GM18861 (cell line): ENCODE measurements at regions not wholly inside any gene's neighbourhood (a gene's known extent, or its start where the extent isn't known, plus 50 kb on each side); places are given as distances from the start of the nearest gene placed in this dataset.

Experiments
- ATAC-seq: cut with Tn5 transposase; IDR thresholded peaks from one replicate; pipeline ENCODE4 v1.9.1; 2021; ENCODE audit not compliant: unreplicated experiment

GRCh38 chr6:169881976-169882375 is 130.6 kb downstream of the ERMARD start:
- no peak for ATAC-seq

DNA sequence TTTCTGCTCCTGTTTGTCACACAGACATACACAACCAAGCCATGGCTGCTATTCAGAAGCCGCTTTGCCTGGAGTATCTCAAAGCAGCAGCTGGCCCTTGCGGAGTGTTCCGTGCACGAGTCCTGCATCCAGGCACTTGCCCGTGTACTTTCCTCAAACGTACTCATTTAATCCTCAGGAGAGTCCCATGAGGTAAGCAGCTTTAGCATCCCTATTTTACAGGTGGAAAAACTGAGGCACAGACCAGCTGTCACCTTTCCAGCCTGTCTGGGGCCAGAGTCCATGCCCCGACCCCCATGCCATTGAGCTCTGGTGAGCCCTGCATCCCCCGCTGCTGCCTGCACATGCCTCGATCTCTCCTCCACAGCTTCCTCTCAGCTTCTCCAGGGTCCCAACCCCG is 130.0 kb downstream of the ERMARD start:
- ATAC-seq, result no peak

GRCh38 chr6:169880516-169880915 is 129.1 kb downstream of the ERMARD start:
- no peak for ATAC-seq

- no peak for ATAC-seq
Measured at GRCh38 chr6:169869301-169869700, 117.9 kb downstream of the ERMARD start.

DNA sequence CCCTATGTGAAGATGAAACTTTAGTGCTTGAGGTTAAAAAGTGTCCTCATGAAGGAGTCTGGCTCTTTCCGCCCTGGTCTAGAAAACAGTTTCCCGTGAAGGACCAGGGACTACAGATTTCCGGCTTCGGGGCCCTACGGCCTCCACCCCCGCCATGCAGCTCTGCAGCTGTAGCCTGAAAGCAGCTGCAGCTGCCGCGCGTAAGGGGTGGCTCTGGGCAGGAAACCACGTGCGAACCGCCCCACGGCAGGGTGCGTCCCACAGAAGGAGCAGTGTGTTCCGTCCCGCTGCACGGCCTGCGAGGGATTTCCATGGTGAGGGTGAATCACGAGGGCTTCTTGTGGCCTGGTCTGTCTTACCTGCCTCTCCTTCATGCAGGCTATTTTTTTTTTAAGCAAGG is 117.0 kb downstream of the ERMARD start:
- ATAC-seq, result no peak

- no peak for ATAC-seq
Measured at GRCh38 chr6:169867751-169868191, 116.3 kb downstream of the ERMARD start.

- no peak for ATAC-seq
Measured at GRCh38 chr6:169866668-169867521, 115.5 kb downstream of the ERMARD start.

GRCh38 chr6:169866140-169866534 is 114.7 kb downstream of the ERMARD start:
- no peak for ATAC-seq

DNA sequence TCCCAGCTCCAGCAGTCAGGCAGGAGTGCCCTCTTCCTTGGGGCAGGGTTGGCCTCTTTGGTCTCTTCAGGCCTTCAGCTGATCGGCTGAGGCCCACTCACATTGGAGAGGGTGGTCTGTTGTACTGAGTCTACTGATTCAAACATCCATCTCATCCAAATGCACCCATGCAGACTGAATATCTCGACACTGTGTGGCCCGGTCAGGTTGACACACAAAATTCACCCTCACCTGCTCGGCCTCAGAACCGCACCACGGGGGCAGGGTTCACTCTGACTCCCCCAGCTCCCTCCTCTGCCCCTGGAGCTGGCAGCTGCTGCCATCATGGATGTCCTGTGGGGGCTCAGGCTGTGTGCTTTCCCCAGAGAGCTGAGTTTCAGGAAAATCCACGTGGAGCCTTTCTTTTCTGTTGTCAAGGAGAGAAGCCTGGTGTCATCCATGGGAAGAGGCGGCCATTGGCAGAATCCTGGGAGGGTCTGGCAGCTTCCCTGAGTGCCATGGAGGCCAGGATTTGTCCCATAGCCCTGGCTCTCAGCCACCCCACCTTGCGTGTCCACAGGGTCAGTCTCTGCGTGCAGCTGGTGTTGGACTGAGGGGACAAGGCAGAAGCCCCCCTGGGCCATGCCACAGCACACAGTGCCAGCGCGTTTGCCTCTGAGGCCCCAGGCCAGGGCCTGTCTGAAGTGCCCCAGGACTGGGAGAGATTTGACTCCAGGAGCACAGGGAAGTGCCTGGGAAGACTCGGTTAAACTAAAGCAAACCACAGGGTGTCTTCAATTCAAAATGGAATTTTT is 114.1 kb downstream of the ERMARD start:
- ATAC-seq, result no peak

DNA sequence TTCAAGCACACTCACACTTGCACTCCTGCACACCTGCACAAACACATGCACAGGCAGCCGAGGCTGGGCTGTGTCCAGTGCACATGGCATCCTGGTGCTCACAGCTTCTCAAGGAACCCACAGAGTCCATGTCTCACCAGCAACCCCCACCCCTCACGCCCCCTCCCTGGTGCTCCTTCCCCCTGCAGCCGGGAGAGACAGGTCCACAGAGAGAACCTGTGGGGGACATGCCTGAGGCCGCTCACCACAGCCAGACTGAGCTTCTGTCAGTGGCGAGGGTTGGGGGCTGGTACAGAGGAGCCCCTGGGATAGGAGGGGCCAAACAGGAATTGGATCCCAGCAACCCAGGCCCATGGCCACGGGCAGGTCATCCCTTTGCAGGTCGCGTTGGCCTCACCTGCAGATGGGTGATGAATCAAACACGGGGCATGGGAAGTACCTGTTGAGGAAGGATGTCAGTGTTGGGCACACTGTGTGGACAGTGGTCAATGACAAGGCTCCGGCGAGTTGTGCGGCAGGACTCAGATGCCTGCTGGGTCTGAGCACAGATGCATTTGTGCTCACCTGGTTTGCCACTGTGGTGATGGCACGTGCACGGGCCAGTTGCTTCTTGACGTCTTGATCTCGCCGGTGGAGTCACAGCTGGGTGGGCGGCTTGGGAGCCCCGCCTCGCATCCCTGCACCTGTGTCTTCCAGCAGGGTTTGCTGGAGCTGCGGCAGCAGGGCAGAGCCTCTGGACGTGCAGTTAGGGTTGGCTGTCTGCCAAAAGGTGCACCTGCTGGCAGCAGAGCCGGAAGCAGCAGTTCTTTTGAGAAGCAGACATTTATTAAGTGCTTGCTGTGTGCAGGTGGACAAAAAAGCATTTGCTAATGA is 113.0 kb downstream of the ERMARD start:
- ATAC-seq, result no peak

- ATAC-seq, result no peak
Measured at GRCh38 chr6:169863710-169864109, 112.3 kb downstream of the ERMARD start.

DNA sequence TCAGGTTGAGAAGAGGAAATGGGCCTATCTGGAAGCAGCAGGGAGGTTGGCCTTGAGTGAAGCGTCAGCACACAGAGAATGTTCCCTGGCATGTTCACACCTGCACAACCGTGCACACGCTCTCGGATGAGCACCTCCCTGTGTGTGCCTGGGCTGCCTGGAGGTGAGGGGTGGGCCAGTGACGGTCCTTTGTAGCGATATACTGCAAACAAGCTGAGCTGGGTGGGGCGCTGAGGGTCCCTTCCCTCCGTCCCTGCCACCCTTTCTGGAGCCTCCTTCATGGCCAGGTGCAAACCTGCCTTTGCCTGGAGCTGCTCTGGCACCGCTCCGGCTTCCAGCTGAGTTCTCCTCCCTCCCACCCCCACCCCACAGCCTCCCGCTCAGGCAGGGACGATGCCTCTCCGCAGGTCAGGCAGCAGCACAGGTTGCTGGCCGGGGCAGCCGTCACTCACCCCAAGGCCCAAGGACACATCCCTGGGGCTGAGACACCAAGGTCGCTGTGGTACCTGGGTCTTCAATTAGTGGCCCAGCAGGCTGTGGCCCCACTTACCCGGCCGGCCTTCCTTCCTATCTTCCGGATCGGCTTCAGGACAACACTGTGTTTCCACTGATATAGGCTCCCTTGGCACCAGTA is 111.6 kb downstream of the ERMARD start:
- ATAC-seq, result no peak

- ATAC-seq, result no peak
Measured at GRCh38 chr6:169862043-169862891, 110.8 kb downstream of the ERMARD start.

DNA sequence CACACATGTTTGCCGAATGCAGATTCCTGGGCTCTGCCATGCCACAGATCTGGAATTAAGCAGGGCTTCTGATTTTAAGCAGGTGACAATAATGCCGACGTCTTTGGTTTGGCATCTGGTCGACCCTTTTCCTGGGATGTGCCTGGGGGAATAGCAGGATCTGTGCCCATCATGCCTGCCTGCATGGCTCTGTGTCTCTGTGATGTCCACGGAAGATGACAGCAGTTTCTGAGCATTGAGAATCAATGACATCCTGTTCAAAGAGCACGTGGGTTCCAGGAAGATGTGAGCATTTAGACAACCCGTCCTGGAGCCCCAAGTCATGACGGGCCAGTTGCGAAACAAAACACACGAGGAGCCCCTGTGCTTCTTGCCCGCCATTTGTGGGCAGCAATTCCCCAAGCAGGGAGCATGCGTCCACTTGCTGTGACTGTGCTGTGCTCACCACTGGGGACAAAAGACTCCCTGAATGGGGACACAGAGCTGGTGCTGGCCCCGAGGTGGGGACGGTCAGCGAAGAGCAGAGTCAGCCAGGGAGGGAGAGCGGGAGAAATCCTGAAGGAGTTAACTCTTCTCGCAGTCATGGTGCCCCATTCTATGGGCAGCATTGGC is 110.1 kb downstream of the ERMARD start:
- no peak for ATAC-seq

DNA sequence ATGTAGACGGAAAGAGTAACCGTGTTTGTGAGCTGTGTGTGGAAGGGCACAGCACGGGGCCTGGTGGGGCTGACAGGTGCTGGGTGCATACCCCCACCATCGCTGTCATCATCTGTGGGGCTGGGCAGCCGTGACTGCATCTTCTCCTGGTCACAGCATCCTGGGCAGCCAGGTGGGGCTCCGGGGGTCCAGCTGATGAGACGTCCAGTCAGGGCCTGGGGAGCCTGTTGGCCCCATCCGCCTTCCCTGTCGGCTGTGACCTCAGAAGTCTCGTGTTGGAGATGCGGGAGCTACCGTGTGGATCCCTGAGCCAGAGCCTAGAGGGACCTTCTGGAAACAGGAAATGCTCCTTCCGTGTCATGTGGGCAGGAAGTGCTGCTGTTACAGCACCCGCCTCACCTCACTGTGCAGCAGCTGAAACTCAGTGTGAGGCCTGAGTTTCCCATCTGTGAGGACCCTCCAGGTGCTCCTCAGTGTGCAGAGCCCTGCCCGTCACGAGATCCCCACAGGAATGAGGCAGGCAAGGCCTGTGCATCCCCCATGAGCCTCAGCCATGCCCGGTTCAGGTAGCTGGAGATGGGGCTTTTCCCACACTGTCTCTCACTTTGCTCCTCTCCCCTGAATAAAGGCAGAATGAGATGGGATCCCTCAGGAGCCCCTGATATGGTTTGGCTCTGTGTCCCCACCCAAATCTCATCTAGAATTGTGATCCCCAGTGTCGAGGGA is 108.7 kb downstream of the ERMARD start:
- ATAC-seq, result no peak

DNA sequence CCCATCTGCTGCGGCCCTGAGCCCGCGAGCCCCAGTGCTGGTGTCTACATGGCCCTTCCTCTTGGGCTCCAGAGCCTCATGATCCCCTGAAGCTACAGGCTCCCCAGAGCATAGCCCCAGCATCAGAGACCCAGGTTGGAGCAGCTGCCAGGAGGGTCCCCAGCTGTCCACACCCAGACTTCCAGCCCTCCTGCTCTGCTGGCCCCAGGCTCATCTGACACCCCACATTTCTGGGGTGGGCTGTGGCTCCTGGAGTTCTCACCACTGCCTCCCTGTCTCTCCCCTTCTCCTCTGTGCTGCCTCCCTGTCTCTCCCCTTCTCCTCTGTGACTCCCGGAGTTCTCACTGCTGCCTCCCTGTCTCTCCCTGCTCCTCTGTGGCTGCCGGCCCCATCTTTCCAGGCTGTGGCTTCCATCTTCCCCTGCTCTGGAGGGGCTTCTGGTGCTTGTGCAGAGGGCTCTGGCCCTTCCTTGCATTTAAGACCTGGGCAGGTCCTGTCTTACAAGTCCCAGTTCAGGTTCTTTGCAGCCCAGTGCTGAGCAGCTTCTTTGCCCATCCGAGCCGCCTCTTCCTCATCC is 108.1 kb downstream of the ERMARD start:
- ATAC-seq, result no peak

DNA sequence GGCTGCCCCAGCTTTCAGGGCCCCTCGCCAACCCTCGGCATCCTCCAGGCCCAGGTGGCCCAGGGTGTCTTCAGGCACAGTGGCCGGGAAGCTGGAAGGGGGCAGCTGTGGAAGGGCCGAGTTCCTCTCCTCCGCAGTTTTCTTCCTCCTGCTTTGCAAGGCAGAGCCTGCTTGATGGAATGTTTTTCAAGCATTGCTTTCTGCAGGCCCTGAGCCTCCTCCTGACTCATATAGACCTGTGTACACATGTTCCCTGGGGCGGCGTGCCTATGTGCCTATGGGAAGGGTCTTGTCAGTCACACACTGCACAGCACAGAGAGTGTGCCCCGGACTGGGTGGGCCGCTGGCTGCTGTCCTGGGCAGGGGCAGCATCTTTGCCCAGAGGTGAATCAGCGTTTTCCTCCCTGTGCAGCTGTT is 107.5 kb downstream of the ERMARD start:
- ATAC-seq, result no peak

GRCh38 chr6:169858293-169858934 is 107.0 kb downstream of the ERMARD start:
- no peak for ATAC-seq
